HG03457 (cell line): ENCODE measurements at regions not wholly inside any gene's neighbourhood (a gene's known extent, or its start where the extent isn't known, plus 50 kb on each side); places are given as distances from the start of the nearest gene placed in this dataset.

Experiments
- ATAC-seq: cut with Tn5 transposase; IDR thresholded peaks from one replicate; pipeline ENCODE4 v1.9.1; 2021; ENCODE audit warnings: moderate number of reproducible peaks; ENCODE audit not compliant: unreplicated experiment

- ATAC-seq: no peak
Measured at GRCh38 chr7:113486548-113486947, 368.2 kb upstream of the SMIM30 start.

- ATAC-seq: no peak
Measured at GRCh38 chr7:113483657-113484056, 365.3 kb upstream of the SMIM30 start.

GRCh38 chr7:113480537-113480936 lies 362.2 kb upstream of the SMIM30 start:
- ATAC-seq: no peak

DNA sequence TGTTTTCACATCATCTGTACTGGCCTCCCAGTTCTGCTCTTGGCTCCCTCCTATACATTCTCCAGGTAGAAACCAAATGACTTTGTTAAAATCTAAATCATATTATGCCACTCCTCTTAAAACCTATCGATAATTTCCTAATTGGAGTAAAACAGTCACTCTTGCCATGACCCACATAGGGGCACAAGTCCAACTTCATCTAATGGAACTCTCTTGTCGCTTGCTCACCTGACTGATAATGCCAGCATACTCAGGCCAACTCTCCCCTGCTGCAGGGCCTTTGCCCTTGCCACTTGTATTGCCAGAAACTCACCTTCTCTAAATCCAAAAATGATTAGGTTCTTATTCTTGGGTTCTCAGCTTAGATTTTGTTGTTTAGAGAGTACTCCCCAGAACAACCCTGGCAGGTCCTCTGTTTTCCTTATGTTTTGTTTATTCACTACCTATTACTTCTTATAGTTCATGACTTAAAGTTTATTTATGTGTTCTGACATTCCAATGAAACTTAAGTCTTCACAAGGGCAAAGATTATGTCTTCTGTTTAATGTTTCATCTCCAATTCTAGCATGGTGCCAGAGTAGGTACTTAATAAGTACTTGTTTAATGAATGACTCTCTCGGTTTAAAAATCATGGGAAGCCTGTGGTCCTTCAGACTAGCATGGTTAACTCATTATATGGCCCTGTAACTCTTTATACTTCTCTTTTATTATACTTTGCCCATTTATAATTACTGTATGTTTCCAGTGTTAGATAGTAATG lies 345.9 kb upstream of the SMIM30 start:
- no peak for ATAC-seq

GRCh38 chr7:113460067-113460466 lies 341.7 kb upstream of the SMIM30 start:
- no peak for ATAC-seq

DNA sequence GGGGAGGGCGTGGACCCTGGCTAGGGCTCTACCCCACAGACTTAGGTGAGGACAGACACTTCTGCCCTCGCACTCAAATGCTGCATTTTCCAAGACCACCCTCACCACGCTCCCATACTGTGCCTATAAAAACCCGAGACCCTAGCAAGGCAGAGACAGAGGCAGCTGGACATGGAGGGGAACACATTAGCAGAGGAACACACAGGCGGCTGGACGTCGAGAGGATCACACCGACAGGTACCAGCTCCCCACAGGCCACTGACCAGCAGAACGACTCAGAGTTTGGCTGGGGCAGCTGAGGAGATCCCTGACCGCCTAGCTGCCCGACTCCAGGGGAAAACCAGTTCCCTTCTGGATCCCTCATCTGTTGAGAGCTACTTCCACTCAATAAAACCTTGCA lies 338.2 kb upstream of the SMIM30 start:
- ATAC-seq: no peak

DNA sequence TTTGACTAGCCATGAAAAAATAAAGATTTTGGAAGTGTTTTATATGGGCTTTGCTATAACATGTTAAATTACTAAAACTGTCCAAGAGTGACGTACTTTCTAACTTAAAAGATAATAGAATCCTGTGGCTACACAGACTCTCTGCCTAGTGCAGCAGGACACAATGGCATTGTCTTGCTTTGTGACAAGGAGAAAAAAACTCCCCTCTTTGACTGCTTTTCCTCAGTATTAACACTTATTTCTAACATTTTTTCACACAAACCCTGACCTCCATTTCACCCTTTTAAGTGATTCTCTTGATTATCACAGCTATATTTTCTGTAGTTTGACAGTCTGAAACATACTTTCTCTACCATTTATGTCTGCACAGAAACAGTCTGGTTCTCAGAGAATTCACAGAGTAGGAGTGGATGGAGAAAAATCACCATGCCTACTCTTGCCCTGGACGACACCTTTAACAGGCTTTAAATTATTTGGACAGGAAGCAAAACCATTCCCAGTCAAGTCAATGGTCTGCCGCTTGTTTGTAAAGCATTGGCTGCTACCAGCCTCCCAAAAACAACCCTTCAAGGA lies 336.3 kb upstream of the SMIM30 start:
- ATAC-seq: no peak

DNA sequence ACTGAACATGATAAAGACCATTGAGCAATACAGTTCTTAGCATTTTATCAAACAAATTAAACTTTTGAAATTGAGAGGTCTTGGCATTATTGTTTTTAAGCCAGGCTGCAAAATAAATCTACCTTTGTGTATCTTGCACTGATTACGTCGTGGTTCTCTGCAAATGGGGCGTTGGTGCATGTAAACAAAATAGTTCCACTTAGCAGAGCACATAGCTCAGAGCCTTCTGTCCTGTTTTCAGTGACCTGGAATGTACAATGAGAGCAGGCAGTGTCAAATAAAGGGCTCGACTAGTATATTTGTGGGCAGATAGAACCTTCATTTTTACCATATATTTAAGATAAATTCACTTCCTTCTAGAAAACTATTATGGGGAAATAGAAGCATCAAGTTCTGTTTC lies 333.9 kb upstream of the SMIM30 start:
- no peak for ATAC-seq

DNA sequence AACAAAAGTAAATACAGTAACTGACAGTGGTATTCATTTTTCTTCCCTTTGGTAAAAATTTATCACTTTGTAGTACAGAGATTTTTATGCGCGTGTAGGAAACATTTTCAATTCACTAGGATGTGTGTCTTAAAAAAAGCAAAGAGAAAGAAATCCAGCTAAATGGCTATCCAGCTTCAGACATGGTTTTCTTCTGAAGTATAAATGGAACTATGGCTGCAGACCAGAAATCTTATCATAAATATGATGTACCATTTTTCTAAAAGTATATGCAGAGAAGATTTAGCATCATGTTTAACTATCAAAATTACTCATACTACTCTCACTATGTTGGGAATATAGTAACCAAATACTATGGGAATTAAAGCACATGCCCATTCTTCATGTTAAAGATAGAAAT lies 328.4 kb upstream of the SMIM30 start:
- ATAC-seq: no peak

DNA sequence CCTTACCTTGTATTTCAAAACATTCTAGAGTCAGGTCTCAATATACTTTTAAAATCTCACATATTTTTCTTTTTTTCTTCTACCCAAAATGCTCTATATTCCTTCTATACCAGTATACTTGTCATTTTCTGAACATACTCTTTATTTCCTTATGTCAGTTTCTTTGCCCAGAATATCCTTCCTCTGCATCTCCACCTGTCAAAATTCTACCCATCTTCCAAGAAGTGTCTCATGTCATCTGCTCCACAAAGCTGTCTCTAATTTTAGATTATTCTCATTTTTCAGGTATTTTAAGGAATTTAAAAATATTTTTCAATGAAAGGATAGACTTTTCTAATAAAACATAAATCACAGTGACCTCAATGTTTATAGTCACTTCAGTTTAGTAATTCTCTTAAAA lies 328.0 kb upstream of the SMIM30 start:
- ATAC-seq: no peak

- ATAC-seq: no peak
Measured at GRCh38 chr7:113444261-113444660, 325.9 kb upstream of the SMIM30 start.

GRCh38 chr7:113440173-113440572 lies 321.8 kb upstream of the SMIM30 start:
- ATAC-seq: no peak

DNA sequence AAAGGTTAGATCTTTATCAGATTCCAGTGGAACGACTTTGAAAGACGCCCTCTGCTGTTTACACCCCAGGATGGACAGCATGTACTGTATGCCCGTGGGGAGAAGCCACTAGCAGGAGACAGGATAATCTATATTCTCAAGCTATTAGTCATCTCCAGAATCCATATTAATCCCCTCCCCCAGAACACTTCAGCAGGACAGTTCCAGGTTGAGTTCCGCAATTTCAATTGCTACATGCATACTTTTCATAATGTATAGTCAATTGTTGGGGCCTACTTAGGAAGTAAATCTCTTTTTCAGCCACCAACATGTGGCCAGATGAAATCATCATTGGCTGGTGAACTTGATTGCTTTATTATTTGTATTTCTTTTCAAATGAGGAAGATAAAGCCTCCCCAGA lies 313.1 kb upstream of the SMIM30 start:
- no peak for ATAC-seq

DNA sequence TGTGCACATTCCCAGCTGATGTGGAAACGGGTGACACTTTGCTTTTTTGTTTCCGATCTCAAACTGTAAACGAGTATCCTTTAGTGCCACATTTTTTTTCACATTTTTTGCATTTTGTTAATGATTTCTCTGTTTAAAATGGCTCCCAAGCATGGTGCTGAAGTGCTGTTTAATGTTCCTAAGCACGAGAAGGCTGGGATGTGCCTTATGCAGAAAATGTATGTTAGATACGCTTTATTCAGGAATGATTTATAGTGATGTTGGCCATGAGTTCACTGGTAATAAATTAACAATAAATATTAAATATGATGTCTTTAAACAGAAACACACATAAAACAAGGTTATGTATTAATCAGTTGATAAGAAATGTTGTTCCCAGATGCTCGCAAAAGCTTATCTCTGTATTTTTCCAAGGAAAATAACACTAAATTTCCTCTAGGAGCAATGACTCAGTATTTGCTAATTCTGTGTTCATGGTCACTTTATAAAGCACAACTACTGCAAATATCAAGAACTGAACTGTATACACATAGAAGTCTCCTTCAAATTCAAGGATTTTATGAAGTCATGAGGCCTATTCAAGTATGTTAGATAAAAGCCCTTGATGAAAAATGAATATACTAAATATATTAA lies 305.9 kb upstream of the SMIM30 start:
- no peak for ATAC-seq

GRCh38 chr7:113421696-113422330 lies 303.5 kb upstream of the SMIM30 start:
- ATAC-seq: peak; percentile 99

DNA sequence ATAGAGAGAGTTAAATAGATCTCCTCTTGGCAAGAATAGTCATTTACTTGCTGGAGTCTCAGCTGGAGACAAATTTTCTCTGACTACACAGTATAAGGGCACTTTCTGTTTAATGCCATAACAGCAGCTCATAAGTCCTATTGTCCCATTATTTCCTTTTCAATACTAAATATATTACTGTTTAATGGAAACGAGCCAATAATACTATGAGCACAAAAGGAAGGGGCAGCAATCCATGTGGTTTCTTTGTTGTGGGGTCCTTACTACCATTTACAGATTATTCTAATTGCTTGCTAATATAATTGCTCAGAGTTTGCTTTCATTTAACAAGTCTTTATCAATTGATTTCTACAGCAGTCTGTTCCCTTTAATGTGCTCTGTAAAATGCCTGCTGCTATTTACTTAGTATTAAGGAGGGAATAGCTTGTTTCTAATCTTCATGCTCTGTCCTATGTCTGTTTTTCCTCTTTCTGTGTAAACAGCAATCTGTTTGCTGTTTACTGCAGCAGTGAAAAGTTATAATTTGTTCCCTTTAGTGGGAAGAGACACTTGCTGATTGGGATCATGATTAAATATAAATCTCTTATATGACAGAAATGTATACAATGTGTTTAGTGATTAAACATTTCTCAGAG lies 296.2 kb upstream of the SMIM30 start:
- no peak for ATAC-seq

DNA sequence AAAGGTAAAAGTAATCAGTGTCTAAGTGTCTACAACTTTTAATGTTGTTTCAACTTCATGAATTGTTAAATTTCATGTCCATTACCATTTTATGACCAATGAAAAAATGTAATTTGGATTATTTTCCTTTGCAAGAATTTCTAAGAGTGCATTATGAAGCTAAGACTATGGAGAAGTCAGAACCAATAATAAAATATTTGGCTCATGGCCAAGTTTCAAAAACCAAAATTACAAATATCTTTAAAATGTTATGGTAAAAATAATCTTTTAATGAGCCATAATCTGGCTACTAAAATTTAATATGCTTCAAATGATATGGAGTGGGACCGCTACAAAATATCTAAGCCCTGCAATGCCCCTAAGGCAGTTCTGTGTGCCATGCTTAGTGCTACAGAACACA lies 294.1 kb upstream of the SMIM30 start:
- no peak for ATAC-seq

DNA sequence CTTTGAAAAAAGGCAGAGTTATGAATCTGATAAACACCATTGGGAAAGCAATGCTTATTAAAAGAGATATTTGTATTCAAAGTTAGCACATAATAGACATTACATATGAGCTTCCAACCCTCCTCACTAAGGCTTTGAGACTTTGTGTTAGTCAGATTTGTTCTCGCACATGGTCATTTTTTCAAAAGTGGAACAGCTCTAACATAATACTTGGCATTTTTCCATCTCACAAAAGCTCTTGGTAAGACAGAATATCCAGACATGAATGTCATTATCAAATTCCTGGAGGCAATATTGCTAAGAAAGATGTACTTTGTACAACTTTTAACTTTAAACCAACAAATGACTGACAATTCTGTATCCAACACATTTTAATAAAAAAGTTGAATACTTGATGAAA lies 292.4 kb upstream of the SMIM30 start:
- ATAC-seq: no peak

DNA sequence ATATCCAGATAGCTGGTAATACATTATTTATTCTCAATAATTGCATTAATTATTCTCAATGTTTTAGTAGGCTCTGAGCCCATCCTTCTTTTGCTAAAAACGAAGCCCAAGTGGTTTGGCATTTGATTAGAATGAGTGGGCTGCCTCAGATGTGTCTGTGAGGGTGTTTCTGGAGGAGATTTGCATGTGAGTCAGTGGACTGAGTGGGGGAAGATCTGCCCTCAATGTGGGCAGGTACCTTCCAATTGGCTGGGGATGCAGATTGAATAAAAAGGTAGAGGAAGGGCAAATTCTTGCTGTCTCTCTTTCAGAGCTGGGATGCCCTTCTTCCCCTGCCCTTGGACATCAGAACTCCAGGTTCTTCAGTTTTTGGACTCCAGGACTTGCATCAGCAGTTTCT lies 290.6 kb upstream of the SMIM30 start:
- ATAC-seq: no peak

DNA sequence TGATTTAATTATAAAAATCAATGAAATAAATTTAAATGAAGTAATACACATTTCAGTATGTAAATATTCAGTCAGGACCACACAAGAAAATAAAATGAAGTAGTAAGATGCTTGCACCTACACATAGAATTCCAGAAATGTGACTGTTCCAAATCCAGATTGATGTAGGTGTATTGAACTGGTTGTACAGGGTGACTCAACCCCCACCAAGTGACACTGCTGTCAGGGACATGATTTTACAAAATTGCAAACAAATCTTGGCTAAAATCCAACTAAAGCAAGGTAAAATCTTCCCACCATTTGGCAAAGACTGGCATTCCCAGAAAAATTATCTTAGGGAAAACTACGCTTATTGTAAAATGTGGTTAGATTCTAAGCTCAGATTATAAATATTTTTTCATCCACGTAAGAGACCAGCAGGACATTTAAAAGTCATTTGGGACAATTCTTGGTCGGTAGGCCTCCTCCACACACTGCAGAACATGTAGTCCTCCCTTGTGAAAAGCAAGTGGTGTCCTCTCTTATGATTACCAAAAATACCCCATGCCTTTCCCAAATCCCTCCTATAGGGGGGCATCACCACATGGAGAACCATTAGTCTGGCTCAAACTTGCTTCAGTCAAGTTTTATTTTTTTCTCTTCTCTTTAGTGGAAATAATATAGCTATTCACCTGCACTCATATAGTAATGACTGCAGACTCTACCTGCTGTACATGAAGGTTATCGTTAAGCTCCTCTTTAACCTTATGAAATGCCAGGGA lies 287.1 kb upstream of the SMIM30 start:
- no peak for ATAC-seq

DNA sequence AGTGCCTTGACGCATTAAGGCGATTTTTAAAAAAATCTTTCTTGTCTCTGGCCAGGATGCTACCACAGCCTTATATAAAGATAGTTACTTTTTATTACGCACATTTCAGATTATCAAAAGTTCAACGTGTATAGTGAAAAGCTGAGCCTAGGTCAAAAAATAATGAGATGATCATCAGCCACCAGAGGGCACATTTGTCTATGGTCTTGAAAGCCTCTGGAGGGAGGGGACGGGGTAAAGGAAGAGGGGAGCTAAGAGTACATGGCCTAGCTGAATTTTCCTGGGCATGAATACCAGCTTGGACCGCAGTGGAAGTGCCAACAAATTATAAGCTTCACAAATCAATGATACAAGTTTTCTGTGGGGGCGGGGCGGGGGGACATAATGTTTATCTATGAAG lies 285.9 kb upstream of the SMIM30 start:
- ATAC-seq: no peak
